ENCODE measurements at regions not wholly inside any gene's neighbourhood (a gene's known extent, or its start where the extent isn't known, plus 50 kb on each side); places are given as distances from the start of the nearest gene placed in this dataset.

GRCh38 chr10:113272511-113272910 lies 280.3 kb upstream of the HABP2 start:
- intact Hi-C loops (cut with DNase I): no loop called here
- TF ChIP-seq CTCF (IDR thresholded peaks at IDR 0.05) (no peak), POLR2A (IDR thresholded peaks at IDR 0.05) (no peak)
- Histone ChIP-seq H3K4me3 (no peak overlapping the region), H3K36me3 (replicated peaks in 1 of 2; ENCODE audit: insufficient read depth in 1 of 2, low read depth in 2 of 2) (no peaks in the 10 kb centered on the region), H3K27ac (peak overlapping the region in 3 of 4 donors; percentile 51 to 77 (median 71)), H3K9me3 (no peaks in the 10 kb centered on the region), H3K27me3 (no peaks in the 10 kb centered on the region), H3K4me1 (peaks cover 22% of the 10 kb centered on the region)
- DNase-seq (no peak), ATAC-seq (no peak)
- WGBS, 2 donors: 75 to 82% methylated on average over 5 of the region's 5 CpGs

- peak overlapping the region in 3 of 4 donors; percentile 51 to 77 (median 71) for H3K27ac ChIP-seq
- no peaks in the 10 kb centered on the region for H3K27me3 ChIP-seq
- peaks cover 22% of the 10 kb centered on the region for H3K4me1 ChIP-seq
- no peaks in the 10 kb centered on the region for H3K36me3 ChIP-seq (replicated peaks in 1 of 2; ENCODE audit: insufficient read depth in 1 of 2, low read depth in 2 of 2)
- peak; percentile 21 to 56 (median 27) for DNase-seq
- WGBS, 2 donors: 40 to 41% methylated on average over 23 of the region's 23 CpGs
- no peak overlapping the region for H3K4me3 ChIP-seq
- peak; percentile 59 for ATAC-seq
- TF ChIP-seq CTCF (IDR thresholded peaks at IDR 0.05): no peak
- peak in 1 of 3 donors; percentile 14 for TF ChIP-seq POLR2A (IDR thresholded peaks at IDR 0.05)
- intact Hi-C loops (cut with DNase I): no loop called here
- H3K9me3 ChIP-seq: no peaks in the 10 kb centered on the region
Observed at GRCh38 chr10:113273181-113274163, 279.4 kb upstream of the HABP2 start.

- Histone ChIP-seq H3K36me3 (replicated peaks in 1 of 2; ENCODE audit: insufficient read depth in 1 of 2, low read depth in 2 of 2) (no peaks in the 10 kb centered on the region), H3K27ac (peak overlapping the region in 3 of 4 donors; percentile 51 to 77 (median 71)), H3K27me3 (no peaks in the 10 kb centered on the region), H3K9me3 (no peaks in the 10 kb centered on the region), H3K4me3 (no peak overlapping the region), H3K4me1 (peaks cover 22% of the 10 kb centered on the region)
- TF ChIP-seq CTCF (IDR thresholded peaks at IDR 0.05): no peak
- TF ChIP-seq POLR2A (IDR thresholded peaks at IDR 0.05): no peak
- no peak for DNase-seq
- 48 to 65% methylated on average over 7 to 8 of the region's 8 CpGs for WGBS, 2 donors
- peak; percentile 26 for ATAC-seq
- intact Hi-C loops (cut with DNase I): no loop called here
Observed at GRCh38 chr10:113274176-113274829, 278.6 kb upstream of the HABP2 start.

- no peak overlapping the region for H3K27ac ChIP-seq
- TF ChIP-seq POLR2A (IDR thresholded peaks at IDR 0.05): no peak
- TF ChIP-seq CTCF (IDR thresholded peaks at IDR 0.05): no peak
- WGBS, 2 donors: 43 to 63% methylated on average over 1 of the region's 1 CpG
- no peaks in the 10 kb centered on the region for H3K27me3 ChIP-seq
- no peaks in the 10 kb centered on the region for H3K9me3 ChIP-seq
- H3K36me3 ChIP-seq (replicated peaks in 1 of 2; ENCODE audit: insufficient read depth in 1 of 2, low read depth in 2 of 2): no peaks in the 10 kb centered on the region
- DNase-seq (no peak), ATAC-seq (no peak)
- H3K4me3 ChIP-seq: no peak overlapping the region
- intact Hi-C loops (cut with DNase I): no loop called here
- H3K4me1 ChIP-seq: peaks cover 13% of the 10 kb centered on the region
Observed at GRCh38 chr10:113278221-113278620, 274.6 kb upstream of the HABP2 start.

Data from body of pancreas (tissue), 4 donors.